ENCODE measurements at regions not wholly inside any gene's neighbourhood (a gene's known extent, or its start where the extent isn't known, plus 50 kb on each side); places are given as distances from the start of the nearest gene placed in this dataset.
"Not testable (repeated sequence)": the region's sequence is repeated elsewhere in the genome, so short reads cannot be mapped to it uniquely, and the experiment has no call there.

- no peaks in the 10 kb centered on the region for H3K4me1 ChIP-seq (ENCODE audit: low read depth, poor library complexity, severe bottlenecking)
- H3K79me2 ChIP-seq (ENCODE audit: insufficient read depth, low read depth) = no peaks in the 10 kb centered on the region
- no peaks in the 10 kb centered on the region for H3K27me3 ChIP-seq (ENCODE audit: insufficient read depth, low read depth)
- H2AFZ ChIP-seq (ENCODE audit: low read depth) = no peak overlapping the region
- H3K4me2 ChIP-seq = no peak overlapping the region
- H3K9ac ChIP-seq = no peak overlapping the region
- H3K36me3 ChIP-seq (ENCODE audit: insufficient read depth) = no peaks in the 10 kb centered on the region
- no peak for TF ChIP-seq CTCF (conservative IDR thresholded peaks at IDR 0.05; ENCODE audit: low read depth, low read length)
- no peak overlapping the region for H3K27ac ChIP-seq
- no peaks in the 10 kb centered on the region for H4K20me1 ChIP-seq (ENCODE audit: insufficient read depth)
- H3K4me3 ChIP-seq (IDR thresholded peaks at IDR 0.05; ENCODE audit: insufficient read depth, low read depth, low read length) = no peak overlapping the region
Measured at GRCh38 chr5:2863133-2863532, 111.7 kb upstream of the IRX2 start.

- H3K36me3 ChIP-seq (ENCODE audit: insufficient read depth); H3K79me2 ChIP-seq (ENCODE audit: insufficient read depth, low read depth); H2AFZ ChIP-seq (ENCODE audit: low read depth); H3K4me3 ChIP-seq (IDR thresholded peaks at IDR 0.05; ENCODE audit: insufficient read depth, low read depth, low read length); H3K4me2 ChIP-seq; H3K4me1 ChIP-seq (ENCODE audit: low read depth, poor library complexity, severe bottlenecking); H3K27me3 ChIP-seq (ENCODE audit: insufficient read depth, low read depth); H3K27ac ChIP-seq; H4K20me1 ChIP-seq (ENCODE audit: insufficient read depth); H3K9ac ChIP-seq: not testable (repeated sequence)
Measured at GRCh38 chr5:2862176-2862575, 110.7 kb upstream of the IRX2 start.

- no peak overlapping the region for H3K27ac ChIP-seq
- H2AFZ ChIP-seq (ENCODE audit: low read depth) = no peak overlapping the region
- H3K36me3 ChIP-seq (ENCODE audit: insufficient read depth) = no peaks in the 10 kb centered on the region
- no peak overlapping the region for H3K9ac ChIP-seq
- no peaks in the 10 kb centered on the region for H3K27me3 ChIP-seq (ENCODE audit: insufficient read depth, low read depth)
- no peak overlapping the region for H3K4me3 ChIP-seq (IDR thresholded peaks at IDR 0.05; ENCODE audit: insufficient read depth, low read depth, low read length)
- H3K4me1 ChIP-seq (ENCODE audit: low read depth, poor library complexity, severe bottlenecking) = no peaks in the 10 kb centered on the region
- TF ChIP-seq CTCF (conservative IDR thresholded peaks at IDR 0.05; ENCODE audit: low read depth, low read length) = no peak
- H3K79me2 ChIP-seq (ENCODE audit: insufficient read depth, low read depth) = no peaks in the 10 kb centered on the region
- no peak overlapping the region for H3K4me2 ChIP-seq
- H4K20me1 ChIP-seq (ENCODE audit: insufficient read depth) = no peaks in the 10 kb centered on the region
Measured at GRCh38 chr5:2861605-2862004, 110.1 kb upstream of the IRX2 start.

- Histone ChIP-seq H3K9ac (no peak overlapping the region), H3K36me3 (ENCODE audit: insufficient read depth) (no peaks in the 10 kb centered on the region), H2AFZ (ENCODE audit: low read depth) (no peak overlapping the region), H4K20me1 (ENCODE audit: insufficient read depth) (no peaks in the 10 kb centered on the region), H3K4me3 (IDR thresholded peaks at IDR 0.05; ENCODE audit: insufficient read depth, low read depth, low read length) (no peak overlapping the region), H3K4me2 (no peak overlapping the region), H3K27ac (no peak overlapping the region), H3K4me1 (ENCODE audit: low read depth, poor library complexity, severe bottlenecking) (no peaks in the 10 kb centered on the region), H3K79me2 (ENCODE audit: insufficient read depth, low read depth) (no peaks in the 10 kb centered on the region), H3K27me3 (ENCODE audit: insufficient read depth, low read depth) (no peaks in the 10 kb centered on the region)
- TF ChIP-seq CTCF (conservative IDR thresholded peaks at IDR 0.05; ENCODE audit: low read depth, low read length) = no peak
Measured at GRCh38 chr5:2860101-2860500, 108.6 kb upstream of the IRX2 start.

DNA sequence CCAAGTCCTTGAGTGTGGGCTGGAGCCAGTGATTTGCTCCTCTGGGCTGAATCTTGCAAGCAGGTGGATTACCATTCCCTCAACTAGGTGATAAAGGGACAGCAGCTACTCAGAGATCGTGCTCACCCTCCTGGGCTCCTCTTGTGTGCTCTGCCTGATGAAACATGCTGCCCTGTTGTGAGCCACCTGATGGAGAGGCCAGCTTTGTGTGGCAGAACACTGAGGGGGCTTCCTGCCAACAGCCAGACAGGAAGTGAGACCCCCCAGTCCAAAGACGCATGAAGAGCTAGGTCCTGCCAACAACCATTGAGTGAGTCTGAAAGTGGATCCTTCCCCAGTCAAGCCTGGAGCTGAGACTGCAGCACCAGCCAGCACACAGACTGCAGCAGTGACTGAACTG, 106.4 kb upstream of the IRX2 start:
- Histone ChIP-seq H3K27ac (no peak overlapping the region), H3K79me2 (ENCODE audit: insufficient read depth, low read depth) (no peaks in the 10 kb centered on the region), H3K4me3 (IDR thresholded peaks at IDR 0.05; ENCODE audit: insufficient read depth, low read depth, low read length) (no peak overlapping the region), H4K20me1 (ENCODE audit: insufficient read depth) (no peaks in the 10 kb centered on the region), H3K9ac (no peak overlapping the region), H3K27me3 (ENCODE audit: insufficient read depth, low read depth) (no peaks in the 10 kb centered on the region), H3K4me2 (no peak overlapping the region), H3K4me1 (ENCODE audit: low read depth, poor library complexity, severe bottlenecking) (no peaks in the 10 kb centered on the region), H3K36me3 (ENCODE audit: insufficient read depth) (no peaks in the 10 kb centered on the region), H2AFZ (ENCODE audit: low read depth) (no peak overlapping the region)
- no peak for TF ChIP-seq CTCF (conservative IDR thresholded peaks at IDR 0.05; ENCODE audit: low read depth, low read length)

Measured in KMS-11 (cell line).